HEK293T (cell line): ENCODE measurements at regions not wholly inside any gene's neighbourhood (a gene's known extent, or its start where the extent isn't known, plus 50 kb on each side); places are given as distances from the start of the nearest gene placed in this dataset.

ENCODE experiments used
- BHLHE40 ChIP-seq: fragments of 450-650 bp; IDR thresholded peaks from 2 replicates; pipeline ENCODE4 v1.6.1; 2016; ENCODE audit warnings: mild to moderate bottlenecking, moderate library complexity, borderline replicate concordance
- CTBP1 ChIP-seq: fragments of 450-650 bp; IDR thresholded peaks from 2 replicates; pipeline ENCODE4 v1.6.1; 2016; ENCODE audit warnings: borderline replicate concordance
- FOXA1 ChIP-seq: fragments of 450-650 bp; IDR thresholded peaks from 2 replicates; pipeline ENCODE4 v1.6.1; 2016; ENCODE audit warnings: mild to moderate bottlenecking
- FOXM1 ChIP-seq: fragments of 450-650 bp; IDR thresholded peaks from 2 replicates; pipeline ENCODE4 v1.6.1; 2017; ENCODE audit warnings: mild to moderate bottlenecking, borderline replicate concordance
- HDGF ChIP-seq: fragments of 450-650 bp; IDR thresholded peaks from 2 replicates; pipeline ENCODE4 v1.6.1; 2017; ENCODE audit warnings: antibody characterized with exemption, borderline replicate concordance
- LEF1 ChIP-seq: fragments of 450-650 bp; IDR thresholded peaks from 2 replicates; pipeline ENCODE4 v1.6.1; 2017; ENCODE audit warnings: mild to moderate bottlenecking, borderline replicate concordance
- TARDBP ChIP-seq: fragments of 450-650 bp; IDR thresholded peaks from 2 replicates; pipeline ENCODE4 v1.6.1; 2016
- TF ChIP-seq, protein P1 (sequence below): fragments of 450-650 bp; IDR thresholded peaks from 2 replicates; pipeline ENCODE4 v1.6.1; 2016

DNA sequence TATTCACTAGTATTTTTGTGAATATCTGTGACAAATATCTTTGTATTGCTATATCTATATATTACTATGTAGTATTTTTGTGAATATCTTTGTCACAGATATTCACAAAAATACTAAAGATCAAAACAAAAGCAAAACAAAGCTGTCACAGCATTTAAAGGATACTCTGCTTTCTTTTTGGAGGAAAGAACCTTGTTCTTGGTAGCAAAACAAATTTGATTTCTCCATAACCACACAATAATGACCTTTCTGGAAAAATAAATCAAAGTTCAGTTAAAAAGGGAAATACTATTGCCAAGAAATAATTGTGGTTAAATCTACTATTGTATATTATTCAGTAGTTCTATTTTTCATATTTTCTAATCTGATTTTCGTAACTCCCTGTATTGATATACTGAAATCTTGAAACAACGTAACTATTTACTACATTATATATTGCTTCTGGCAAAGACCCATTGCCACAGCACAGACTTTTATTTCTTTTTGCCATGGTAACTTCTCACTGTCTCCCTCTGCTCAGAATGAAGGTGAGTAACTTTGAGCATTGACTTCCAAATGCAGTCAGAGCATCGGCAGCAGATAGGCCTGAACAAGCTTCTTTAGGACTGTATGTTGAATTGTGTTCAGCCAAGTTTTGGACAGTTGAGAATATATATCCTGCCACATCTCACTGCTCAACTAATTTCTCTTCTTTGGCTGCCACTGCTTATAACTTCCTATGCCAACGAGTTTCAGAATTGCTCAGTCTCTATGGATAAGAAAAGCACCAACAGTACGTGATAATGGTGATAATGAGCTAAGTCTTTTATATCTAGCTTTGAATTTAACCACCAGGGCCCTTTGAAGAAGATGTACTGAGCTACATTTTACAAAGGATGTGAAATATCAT is 1097.2 kb upstream of the GJE1 start:
- no peak for TF ChIP-seq BHLHE40
- TF ChIP-seq CTBP1, result no peak
- TF ChIP-seq FOXM1, result no peak
- no peak for TF ChIP-seq LEF1
- no peak for TF ChIP-seq TARDBP
- no peak for TF ChIP-seq FOXA1
- TF ChIP-seq, protein P1, sequence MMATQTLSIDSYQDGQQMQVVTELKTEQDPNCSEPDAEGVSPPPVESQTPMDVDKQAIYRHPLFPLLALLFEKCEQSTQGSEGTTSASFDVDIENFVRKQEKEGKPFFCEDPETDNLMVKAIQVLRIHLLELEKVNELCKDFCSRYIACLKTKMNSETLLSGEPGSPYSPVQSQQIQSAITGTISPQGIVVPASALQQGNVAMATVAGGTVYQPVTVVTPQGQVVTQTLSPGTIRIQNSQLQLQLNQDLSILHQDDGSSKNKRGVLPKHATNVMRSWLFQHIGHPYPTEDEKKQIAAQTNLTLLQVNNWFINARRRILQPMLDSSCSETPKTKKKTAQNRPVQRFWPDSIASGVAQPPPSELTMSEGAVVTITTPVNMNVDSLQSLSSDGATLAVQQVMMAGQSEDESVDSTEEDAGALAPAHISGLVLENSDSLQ, result no peak
- no peak for TF ChIP-seq HDGF
